HEK293 (cell line): ENCODE measurements at regions not wholly inside any gene's neighbourhood (a gene's known extent, or its start where the extent isn't known, plus 50 kb on each side); places are given as distances from the start of the nearest gene placed in this dataset.

ENCODE experiments used
- CTCF ChIA-PET: fragments of 350-600 bp; formaldehyde crosslinking; extraction: SDS; loops from one replicate; lab custom pipeline; 2021; ENCODE audit warnings: antibody characterized with exemption; lab: Yijun Ruan, JAX
- POLR2A ChIA-PET: fragments of 300-600 bp; formaldehyde crosslinking; extraction: SDS; loops from one replicate; lab custom pipeline; 2020; ENCODE audit warnings: antibody characterized with exemption, inconsistent platforms; lab: Yijun Ruan, JAX
- H3K27ac ChIP-seq: fragments of 200-500 bp; sonication (Bioruptor generic); 2 replicates; pipeline ENCODE4 v1.5.1; 2014; ENCODE audit warnings: low read depth, low read length, control low read depth, inconsistent platforms; ENCODE audit errors: extremely low read depth
- H3K36me3 ChIP-seq, 2 experiments: fragments of 200-500 bp in 1 of 2; sonication (Bioruptor generic) in 1 of 2; 1 replicate in 1 of 2; 2 replicates in 1 of 2; pipeline ENCODE4 v1.5.1; 2014 to 2017; ENCODE audit warnings: inconsistent platforms in 2 of 2, low read length in 2 of 2; ENCODE audit not compliant: control insufficient read depth in 2 of 2, insufficient read depth in 1 of 2
- H3K4me1 ChIP-seq: fragments of 200-500 bp; sonication (Bioruptor generic); 2 replicates; pipeline ENCODE4 v1.5.1; 2014; ENCODE audit warnings: mild to moderate bottlenecking, low read length, inconsistent platforms; ENCODE audit not compliant: control insufficient read depth, insufficient read depth
- H3K4me3 ChIP-seq: 2 replicates; pipeline ENCODE4 v1.5.1; 2011; ENCODE audit warnings: low read depth, mild to moderate bottlenecking, control low read depth, low read length, moderate library complexity
- H3K9me3 ChIP-seq: fragments of 200-500 bp; sonication (Bioruptor generic); 2 replicates; pipeline ENCODE4 v1.5.1; 2014; ENCODE audit warnings: low read depth, low read length, inconsistent platforms; ENCODE audit not compliant: control insufficient read depth, insufficient read depth
- GFI1B ChIP-seq: fragments of 450-650 bp; formaldehyde crosslinking; IDR thresholded peaks from 2 replicates; pipeline ENCODE4 v1.5.1; 2016; ENCODE audit warnings: missing biosample characterization, missing genetic modification characterization
- KLF1 ChIP-seq: fragments of 450-650 bp; formaldehyde crosslinking; IDR thresholded peaks from 2 replicates; pipeline ENCODE4 v1.5.1; 2016; ENCODE audit warnings: missing biosample characterization, missing genetic modification characterization
- KLF16 ChIP-seq: fragments of 450-650 bp; formaldehyde crosslinking; IDR thresholded peaks from 2 replicates; pipeline ENCODE4 v1.5.1; 2017; ENCODE audit warnings: missing biosample characterization, missing genetic modification characterization
- OVOL3 ChIP-seq: fragments of 450-650 bp; formaldehyde crosslinking; IDR thresholded peaks from 2 replicates; pipeline ENCODE4 v1.5.1; 2016; ENCODE audit warnings: missing biosample characterization, missing genetic modification characterization
- SCRT1 ChIP-seq: fragments of 450-650 bp; formaldehyde crosslinking; IDR thresholded peaks from 2 replicates; pipeline ENCODE4 v1.5.1; 2016; ENCODE audit warnings: missing biosample characterization, missing genetic modification characterization, borderline replicate concordance
- SP2 ChIP-seq: fragments of 450-650 bp; formaldehyde crosslinking; IDR thresholded peaks from 2 replicates; pipeline ENCODE4 v1.5.1; 2016; ENCODE audit warnings: missing biosample characterization, missing genetic modification characterization
- ZNF169 ChIP-seq: fragments of 450-650 bp; formaldehyde crosslinking; IDR thresholded peaks from 2 replicates; pipeline ENCODE4 v1.5.1; 2016; ENCODE audit warnings: missing biosample characterization, missing genetic modification characterization
- ZNF19 ChIP-seq: fragments of 450-650 bp; formaldehyde crosslinking; IDR thresholded peaks from 2 replicates; pipeline ENCODE4; 2016; ENCODE audit warnings: missing biosample characterization, missing genetic modification characterization, low read depth
- ZNF521 ChIP-seq: fragments of 450-650 bp; formaldehyde crosslinking; IDR thresholded peaks from 2 replicates; pipeline ENCODE4 v1.5.1; 2017; ENCODE audit warnings: missing biosample characterization, mild to moderate bottlenecking, missing genetic modification characterization
- ZNF571 ChIP-seq: fragments of 450-650 bp; formaldehyde crosslinking; IDR thresholded peaks from 2 replicates; pipeline ENCODE4 v1.5.0; 2017; ENCODE audit warnings: missing biosample characterization, missing genetic modification characterization
- ZNF596 ChIP-seq: fragments of 450-650 bp; IDR thresholded peaks from 2 replicates; pipeline ENCODE4 v1.5.0; 2018; ENCODE audit warnings: missing biosample characterization, mild to moderate bottlenecking, missing genetic modification characterization, moderate library complexity
- ZNF626 ChIP-seq: fragments of 450-650 bp; sonication (Bioruptor Pico); formaldehyde crosslinking; IDR thresholded peaks from 2 replicates; pipeline ENCODE4 v1.5.1; 2018; ENCODE audit warnings: missing biosample characterization, missing genetic modification characterization, inconsistent platforms
- ZNF654 ChIP-seq: fragments of 450-650 bp; formaldehyde crosslinking; IDR thresholded peaks from 2 replicates; pipeline ENCODE4 v1.5.1; 2016; ENCODE audit warnings: low read depth, missing biosample characterization, missing genetic modification characterization
- TF ChIP-seq, protein P1 (sequence below): fragments of 450-650 bp; formaldehyde crosslinking; IDR thresholded peaks from 2 replicates; pipeline ENCODE4 v1.5.1; 2016; ENCODE audit warnings: missing biosample characterization, missing genetic modification characterization, borderline replicate concordance
- TF ChIP-seq, protein P2 (sequence below): fragments of 450-650 bp; formaldehyde crosslinking; IDR thresholded peaks from 2 replicates; pipeline ENCODE4 v1.5.1; 2016; ENCODE audit warnings: missing biosample characterization, missing genetic modification characterization
- TF ChIP-seq, protein P3 (sequence below): fragments of 450-650 bp; formaldehyde crosslinking; IDR thresholded peaks from 2 replicates; pipeline ENCODE4 v1.5.1; 2017; ENCODE audit warnings: missing biosample characterization, missing genetic modification characterization
- TF ChIP-seq, protein P4 (sequence below): fragments of 450-650 bp; formaldehyde crosslinking; IDR thresholded peaks from 2 replicates; pipeline ENCODE4 v1.5.1; 2016; ENCODE audit warnings: missing biosample characterization, missing genetic modification characterization
- TF ChIP-seq, protein P5 (sequence below): fragments of 450-650 bp; formaldehyde crosslinking; IDR thresholded peaks from 2 replicates; pipeline ENCODE4 v1.5.1; 2016; ENCODE audit warnings: missing biosample characterization, missing genetic modification characterization

DNA sequence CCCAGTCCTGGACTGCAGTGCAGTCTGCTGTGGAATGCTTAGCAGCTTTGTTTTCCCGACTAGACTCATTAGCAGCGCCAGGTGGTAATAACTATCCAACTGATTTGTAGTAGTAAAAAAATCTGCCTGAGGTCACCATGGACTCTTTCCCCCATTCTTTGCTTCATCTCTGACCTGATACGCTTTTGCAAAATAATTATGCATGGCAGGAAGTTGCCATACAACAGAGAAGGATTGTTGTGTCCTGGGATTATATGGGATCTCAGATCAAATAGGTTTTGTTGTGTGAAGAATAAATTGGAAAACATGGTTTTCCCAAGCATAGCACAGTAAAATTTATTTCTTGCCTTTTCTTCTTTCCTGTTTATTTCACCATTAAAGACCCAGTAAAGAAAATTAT lies 72.4 kb upstream of the ATP5MC3 start:
- Histone ChIP-seq H3K36me3 (no peaks in the 10 kb centered on the region), H3K4me3 (no peak overlapping the region), H3K27ac (no peak overlapping the region), H3K4me1 (no peaks in the 10 kb centered on the region), H3K9me3 (no peaks in the 10 kb centered on the region)
- ChIA-PET POLR2A (no interaction called here), CTCF (interaction anchor here (0.6 to 6.9 kb wide), 9 partner anchors 18 to 845 kb away, joined by 3 to 129 read pairs (median 3); no protein-coding TSS in a partner anchor)
- TF ChIP-seq ZNF19 (tag by site-specific recombination), result no peak
- TF ChIP-seq, protein P1, sequence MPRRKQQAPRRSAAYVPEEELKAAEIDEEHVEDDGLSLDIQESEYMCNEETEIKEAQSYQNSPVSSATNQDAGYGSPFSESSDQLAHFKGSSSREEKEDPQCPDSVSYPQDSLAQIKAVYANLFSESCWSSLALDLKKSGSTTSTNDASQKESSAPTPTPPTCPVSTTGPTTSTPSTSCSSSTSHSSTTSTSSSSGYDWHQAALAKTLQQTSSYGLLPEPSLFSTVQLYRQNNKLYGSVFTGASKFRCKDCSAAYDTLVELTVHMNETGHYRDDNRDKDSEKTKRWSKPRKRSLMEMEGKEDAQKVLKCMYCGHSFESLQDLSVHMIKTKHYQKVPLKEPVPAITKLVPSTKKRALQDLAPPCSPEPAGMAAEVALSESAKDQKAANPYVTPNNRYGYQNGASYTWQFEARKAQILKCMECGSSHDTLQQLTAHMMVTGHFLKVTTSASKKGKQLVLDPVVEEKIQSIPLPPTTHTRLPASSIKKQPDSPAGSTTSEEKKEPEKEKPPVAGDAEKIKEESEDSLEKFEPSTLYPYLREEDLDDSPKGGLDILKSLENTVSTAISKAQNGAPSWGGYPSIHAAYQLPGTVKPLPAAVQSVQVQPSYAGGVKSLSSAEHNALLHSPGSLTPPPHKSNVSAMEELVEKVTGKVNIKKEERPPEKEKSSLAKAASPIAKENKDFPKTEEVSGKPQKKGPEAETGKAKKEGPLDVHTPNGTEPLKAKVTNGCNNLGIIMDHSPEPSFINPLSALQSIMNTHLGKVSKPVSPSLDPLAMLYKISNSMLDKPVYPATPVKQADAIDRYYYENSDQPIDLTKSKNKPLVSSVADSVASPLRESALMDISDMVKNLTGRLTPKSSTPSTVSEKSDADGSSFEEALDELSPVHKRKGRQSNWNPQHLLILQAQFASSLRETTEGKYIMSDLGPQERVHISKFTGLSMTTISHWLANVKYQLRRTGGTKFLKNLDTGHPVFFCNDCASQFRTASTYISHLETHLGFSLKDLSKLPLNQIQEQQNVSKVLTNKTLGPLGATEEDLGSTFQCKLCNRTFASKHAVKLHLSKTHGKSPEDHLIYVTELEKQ, result no peak

DNA sequence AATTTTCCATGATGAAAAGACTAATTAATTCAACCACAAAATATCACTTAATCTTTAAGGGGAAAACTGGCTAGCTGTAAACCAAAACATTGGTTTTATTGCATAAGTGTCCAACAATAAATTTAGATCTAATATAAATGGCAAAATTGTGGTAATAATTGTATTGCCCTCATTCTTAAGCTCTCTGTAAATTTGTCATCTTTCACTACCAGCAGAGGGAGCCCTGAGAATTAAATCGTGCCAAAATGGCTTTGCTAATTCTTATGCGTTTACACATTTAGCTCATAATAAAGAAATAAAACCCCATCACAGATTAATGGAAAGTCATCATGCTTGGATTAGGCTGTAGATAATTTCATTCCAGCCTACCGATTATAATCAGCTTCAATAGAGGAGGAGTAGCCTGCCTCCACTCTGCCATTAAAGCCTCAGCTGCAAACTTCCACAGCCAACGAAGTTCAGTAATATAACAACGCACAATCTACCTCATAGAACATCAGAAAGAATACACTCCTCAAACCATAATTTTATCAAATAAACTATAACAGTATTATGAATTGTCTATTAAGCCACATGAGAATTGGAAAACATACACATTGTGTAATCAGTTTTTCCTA lies 70.0 kb upstream of the ATP5MC3 start:
- Histone ChIP-seq H3K9me3 (no peaks in the 10 kb centered on the region), H3K4me1 (no peaks in the 10 kb centered on the region), H3K36me3 (no peaks in the 10 kb centered on the region), H3K4me3 (no peak overlapping the region), H3K27ac (no peak overlapping the region)
- ChIA-PET POLR2A (no interaction called here), CTCF (interaction anchor here (0.5 to 6.9 kb wide), 42 partner anchors 9 to 1496 kb away, joined by 3 to 129 read pairs (median 4); partner anchors contain the start of gene CHN1)
- peak; percentile 41 for TF ChIP-seq ZNF654 (tag by site-specific recombination)
- TF ChIP-seq ZNF571 (tag by site-specific recombination), result no peak
- no peak for TF ChIP-seq ZNF521 (tag by site-specific recombination)
- no peak for TF ChIP-seq KLF16 (tag by site-specific recombination)
- TF ChIP-seq, protein P2, sequence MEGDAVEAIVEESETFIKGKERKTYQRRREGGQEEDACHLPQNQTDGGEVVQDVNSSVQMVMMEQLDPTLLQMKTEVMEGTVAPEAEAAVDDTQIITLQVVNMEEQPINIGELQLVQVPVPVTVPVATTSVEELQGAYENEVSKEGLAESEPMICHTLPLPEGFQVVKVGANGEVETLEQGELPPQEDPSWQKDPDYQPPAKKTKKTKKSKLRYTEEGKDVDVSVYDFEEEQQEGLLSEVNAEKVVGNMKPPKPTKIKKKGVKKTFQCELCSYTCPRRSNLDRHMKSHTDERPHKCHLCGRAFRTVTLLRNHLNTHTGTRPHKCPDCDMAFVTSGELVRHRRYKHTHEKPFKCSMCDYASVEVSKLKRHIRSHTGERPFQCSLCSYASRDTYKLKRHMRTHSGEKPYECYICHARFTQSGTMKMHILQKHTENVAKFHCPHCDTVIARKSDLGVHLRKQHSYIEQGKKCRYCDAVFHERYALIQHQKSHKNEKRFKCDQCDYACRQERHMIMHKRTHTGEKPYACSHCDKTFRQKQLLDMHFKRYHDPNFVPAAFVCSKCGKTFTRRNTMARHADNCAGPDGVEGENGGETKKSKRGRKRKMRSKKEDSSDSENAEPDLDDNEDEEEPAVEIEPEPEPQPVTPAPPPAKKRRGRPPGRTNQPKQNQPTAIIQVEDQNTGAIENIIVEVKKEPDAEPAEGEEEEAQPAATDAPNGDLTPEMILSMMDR (tag by site-specific recombination), result peak; percentile 25; the same call in 1 of the 2 replicates
- no peak for TF ChIP-seq GFI1B (tag by site-specific recombination)

DNA sequence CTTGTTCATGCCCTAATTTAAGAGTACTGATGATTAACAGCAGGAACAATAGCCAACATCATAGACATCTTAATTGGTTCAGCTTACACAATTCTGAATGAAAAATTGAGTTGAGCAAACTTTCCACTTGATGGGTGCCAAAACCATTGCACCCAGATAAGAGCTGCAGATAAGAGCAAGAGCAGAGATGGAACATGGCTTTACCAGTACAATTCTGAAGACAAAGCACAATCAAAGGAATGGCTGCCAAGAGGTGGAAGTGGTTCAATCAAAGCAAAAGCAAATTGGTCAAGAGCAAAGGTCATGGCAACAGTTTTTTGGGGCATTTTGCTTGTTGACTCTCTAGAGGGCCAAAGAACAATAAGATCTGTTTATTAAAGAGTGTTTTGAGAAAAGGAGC lies 65.6 kb upstream of the ATP5MC3 start:
- no peaks in the 10 kb centered on the region for H3K36me3 ChIP-seq
- ChIA-PET CTCF (interaction anchor here (1.3 kb wide), 1 partner anchor 35 kb away, joined by 7 read pairs; no protein-coding TSS in a partner anchor), POLR2A (interaction anchor here (0.6 kb wide), 1 partner anchor 73 kb away, joined by 3 read pairs; no protein-coding TSS in a partner anchor)
- TF ChIP-seq SCRT1 (tag by site-specific recombination) (no peak), ZNF626 (tag by site-specific recombination) (no peak), ZNF169 (tag by site-specific recombination) (no peak), ZNF596 (tag by site-specific recombination) (no peak), SP2 (tag by site-specific recombination) (no peak), OVOL3 (tag by site-specific recombination) (no peak), KLF1 (no peak)
- TF ChIP-seq, protein P3, sequence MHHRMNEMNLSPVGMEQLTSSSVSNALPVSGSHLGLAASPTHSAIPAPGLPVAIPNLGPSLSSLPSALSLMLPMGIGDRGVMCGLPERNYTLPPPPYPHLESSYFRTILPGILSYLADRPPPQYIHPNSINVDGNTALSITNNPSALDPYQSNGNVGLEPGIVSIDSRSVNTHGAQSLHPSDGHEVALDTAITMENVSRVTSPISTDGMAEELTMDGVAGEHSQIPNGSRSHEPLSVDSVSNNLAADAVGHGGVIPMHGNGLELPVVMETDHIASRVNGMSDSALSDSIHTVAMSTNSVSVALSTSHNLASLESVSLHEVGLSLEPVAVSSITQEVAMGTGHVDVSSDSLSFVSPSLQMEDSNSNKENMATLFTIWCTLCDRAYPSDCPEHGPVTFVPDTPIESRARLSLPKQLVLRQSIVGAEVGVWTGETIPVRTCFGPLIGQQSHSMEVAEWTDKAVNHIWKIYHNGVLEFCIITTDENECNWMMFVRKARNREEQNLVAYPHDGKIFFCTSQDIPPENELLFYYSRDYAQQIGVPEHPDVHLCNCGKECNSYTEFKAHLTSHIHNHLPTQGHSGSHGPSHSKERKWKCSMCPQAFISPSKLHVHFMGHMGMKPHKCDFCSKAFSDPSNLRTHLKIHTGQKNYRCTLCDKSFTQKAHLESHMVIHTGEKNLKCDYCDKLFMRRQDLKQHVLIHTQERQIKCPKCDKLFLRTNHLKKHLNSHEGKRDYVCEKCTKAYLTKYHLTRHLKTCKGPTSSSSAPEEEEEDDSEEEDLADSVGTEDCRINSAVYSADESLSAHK (tag by site-specific recombination), result no peak
- TF ChIP-seq, protein P4, sequence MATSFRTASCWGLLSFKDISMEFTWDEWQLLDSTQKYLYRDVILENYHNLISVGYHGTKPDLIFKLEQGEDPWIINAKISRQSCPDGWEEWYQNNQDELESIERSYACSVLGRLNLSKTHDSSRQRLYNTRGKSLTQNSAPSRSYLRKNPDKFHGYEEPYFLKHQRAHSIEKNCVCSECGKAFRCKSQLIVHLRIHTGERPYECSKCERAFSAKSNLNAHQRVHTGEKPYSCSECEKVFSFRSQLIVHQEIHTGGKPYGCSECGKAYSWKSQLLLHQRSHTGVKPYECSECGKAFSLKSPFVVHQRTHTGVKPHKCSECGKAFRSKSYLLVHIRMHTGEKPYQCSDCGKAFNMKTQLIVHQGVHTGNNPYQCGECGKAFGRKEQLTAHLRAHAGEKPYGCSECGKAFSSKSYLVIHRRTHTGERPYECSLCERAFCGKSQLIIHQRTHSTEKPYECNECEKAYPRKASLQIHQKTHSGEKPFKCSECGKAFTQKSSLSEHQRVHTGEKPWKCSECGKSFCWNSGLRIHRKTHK, result no peak
- TF ChIP-seq, protein P5, sequence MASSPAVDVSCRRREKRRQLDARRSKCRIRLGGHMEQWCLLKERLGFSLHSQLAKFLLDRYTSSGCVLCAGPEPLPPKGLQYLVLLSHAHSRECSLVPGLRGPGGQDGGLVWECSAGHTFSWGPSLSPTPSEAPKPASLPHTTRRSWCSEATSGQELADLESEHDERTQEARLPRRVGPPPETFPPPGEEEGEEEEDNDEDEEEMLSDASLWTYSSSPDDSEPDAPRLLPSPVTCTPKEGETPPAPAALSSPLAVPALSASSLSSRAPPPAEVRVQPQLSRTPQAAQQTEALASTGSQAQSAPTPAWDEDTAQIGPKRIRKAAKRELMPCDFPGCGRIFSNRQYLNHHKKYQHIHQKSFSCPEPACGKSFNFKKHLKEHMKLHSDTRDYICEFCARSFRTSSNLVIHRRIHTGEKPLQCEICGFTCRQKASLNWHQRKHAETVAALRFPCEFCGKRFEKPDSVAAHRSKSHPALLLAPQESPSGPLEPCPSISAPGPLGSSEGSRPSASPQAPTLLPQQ (tag by site-specific recombination), result no peak

More for the DNA sequence above, 65.6 kb upstream of the ATP5MC3 start:
- Histone ChIP-seq H3K4me3 (no peak overlapping the region), H3K9me3 (no peaks in the 10 kb centered on the region), H3K27ac (no peak overlapping the region), H3K4me1 (no peaks in the 10 kb centered on the region)
